ENCODE measurements at regions not wholly inside any gene's neighbourhood (a gene's known extent, or its start where the extent isn't known, plus 50 kb on each side); places are given as distances from the start of the nearest gene placed in this dataset.

- no peak for TF ChIP-seq POLR2A (IDR thresholded peaks at IDR 0.05)
- no peak for TF ChIP-seq CTCF (IDR thresholded peaks at IDR 0.05)
Measured at GRCh38 chr6:137430954-137431353, 63.2 kb downstream of the OLIG3 start.

Measured in thyroid gland (tissue), 4 donors.